HEK293 (cell line): ENCODE measurements at regions not wholly inside any gene's neighbourhood (a gene's known extent, or its start where the extent isn't known, plus 50 kb on each side); places are given as distances from the start of the nearest gene placed in this dataset.

Experiments used
- SP2 ChIP-seq: fragments of 450-650 bp; formaldehyde crosslinking; IDR thresholded peaks from 2 replicates; pipeline ENCODE4 v1.5.1; 2016; ENCODE audit warnings: missing biosample characterization, missing genetic modification characterization
- ZNF169 ChIP-seq: fragments of 450-650 bp; formaldehyde crosslinking; IDR thresholded peaks from 2 replicates; pipeline ENCODE4 v1.5.1; 2016; ENCODE audit warnings: missing biosample characterization, missing genetic modification characterization
- ZNF23 ChIP-seq: fragments of 450-650 bp; formaldehyde crosslinking; IDR thresholded peaks from 2 replicates; pipeline ENCODE4 v1.5.1; 2016; ENCODE audit warnings: missing biosample characterization, missing genetic modification characterization, borderline replicate concordance
- ZNF664 ChIP-seq: fragments of 450-650 bp; formaldehyde crosslinking; IDR thresholded peaks from 2 replicates; pipeline ENCODE4 v1.5.1; 2016; ENCODE audit warnings: missing biosample characterization, missing genetic modification characterization
- TF ChIP-seq, protein P1 (sequence below): IDR thresholded peaks from 2 replicates; pipeline ENCODE4 v1.6.1; 2011; ENCODE audit warnings: mild to moderate bottlenecking, low read depth, low read length, borderline replicate concordance
- TF ChIP-seq, protein P2 (sequence below): fragments of 450-650 bp; formaldehyde crosslinking; IDR thresholded peaks from 2 replicates; pipeline ENCODE4 v1.5.1; 2017; ENCODE audit warnings: missing biosample characterization, missing genetic modification characterization
- TF ChIP-seq, protein P3 (sequence below): fragments of 450-650 bp; formaldehyde crosslinking; IDR thresholded peaks from 2 replicates; pipeline ENCODE4 v1.5.1; 2016; ENCODE audit warnings: missing biosample characterization, missing genetic modification characterization

- TF ChIP-seq, protein P1, sequence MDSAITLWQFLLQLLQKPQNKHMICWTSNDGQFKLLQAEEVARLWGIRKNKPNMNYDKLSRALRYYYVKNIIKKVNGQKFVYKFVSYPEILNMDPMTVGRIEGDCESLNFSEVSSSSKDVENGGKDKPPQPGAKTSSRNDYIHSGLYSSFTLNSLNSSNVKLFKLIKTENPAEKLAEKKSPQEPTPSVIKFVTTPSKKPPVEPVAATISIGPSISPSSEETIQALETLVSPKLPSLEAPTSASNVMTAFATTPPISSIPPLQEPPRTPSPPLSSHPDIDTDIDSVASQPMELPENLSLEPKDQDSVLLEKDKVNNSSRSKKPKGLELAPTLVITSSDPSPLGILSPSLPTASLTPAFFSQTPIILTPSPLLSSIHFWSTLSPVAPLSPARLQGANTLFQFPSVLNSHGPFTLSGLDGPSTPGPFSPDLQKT = no peak
- no peak for TF ChIP-seq ZNF169 (tag by site-specific recombination)
- no peak for TF ChIP-seq ZNF664
- TF ChIP-seq ZNF23 (tag by site-specific recombination) = no peak
- no peak for TF ChIP-seq SP2 (tag by site-specific recombination)
- TF ChIP-seq, protein P2, sequence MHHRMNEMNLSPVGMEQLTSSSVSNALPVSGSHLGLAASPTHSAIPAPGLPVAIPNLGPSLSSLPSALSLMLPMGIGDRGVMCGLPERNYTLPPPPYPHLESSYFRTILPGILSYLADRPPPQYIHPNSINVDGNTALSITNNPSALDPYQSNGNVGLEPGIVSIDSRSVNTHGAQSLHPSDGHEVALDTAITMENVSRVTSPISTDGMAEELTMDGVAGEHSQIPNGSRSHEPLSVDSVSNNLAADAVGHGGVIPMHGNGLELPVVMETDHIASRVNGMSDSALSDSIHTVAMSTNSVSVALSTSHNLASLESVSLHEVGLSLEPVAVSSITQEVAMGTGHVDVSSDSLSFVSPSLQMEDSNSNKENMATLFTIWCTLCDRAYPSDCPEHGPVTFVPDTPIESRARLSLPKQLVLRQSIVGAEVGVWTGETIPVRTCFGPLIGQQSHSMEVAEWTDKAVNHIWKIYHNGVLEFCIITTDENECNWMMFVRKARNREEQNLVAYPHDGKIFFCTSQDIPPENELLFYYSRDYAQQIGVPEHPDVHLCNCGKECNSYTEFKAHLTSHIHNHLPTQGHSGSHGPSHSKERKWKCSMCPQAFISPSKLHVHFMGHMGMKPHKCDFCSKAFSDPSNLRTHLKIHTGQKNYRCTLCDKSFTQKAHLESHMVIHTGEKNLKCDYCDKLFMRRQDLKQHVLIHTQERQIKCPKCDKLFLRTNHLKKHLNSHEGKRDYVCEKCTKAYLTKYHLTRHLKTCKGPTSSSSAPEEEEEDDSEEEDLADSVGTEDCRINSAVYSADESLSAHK (tag by site-specific recombination) = no peak
- TF ChIP-seq, protein P3, sequence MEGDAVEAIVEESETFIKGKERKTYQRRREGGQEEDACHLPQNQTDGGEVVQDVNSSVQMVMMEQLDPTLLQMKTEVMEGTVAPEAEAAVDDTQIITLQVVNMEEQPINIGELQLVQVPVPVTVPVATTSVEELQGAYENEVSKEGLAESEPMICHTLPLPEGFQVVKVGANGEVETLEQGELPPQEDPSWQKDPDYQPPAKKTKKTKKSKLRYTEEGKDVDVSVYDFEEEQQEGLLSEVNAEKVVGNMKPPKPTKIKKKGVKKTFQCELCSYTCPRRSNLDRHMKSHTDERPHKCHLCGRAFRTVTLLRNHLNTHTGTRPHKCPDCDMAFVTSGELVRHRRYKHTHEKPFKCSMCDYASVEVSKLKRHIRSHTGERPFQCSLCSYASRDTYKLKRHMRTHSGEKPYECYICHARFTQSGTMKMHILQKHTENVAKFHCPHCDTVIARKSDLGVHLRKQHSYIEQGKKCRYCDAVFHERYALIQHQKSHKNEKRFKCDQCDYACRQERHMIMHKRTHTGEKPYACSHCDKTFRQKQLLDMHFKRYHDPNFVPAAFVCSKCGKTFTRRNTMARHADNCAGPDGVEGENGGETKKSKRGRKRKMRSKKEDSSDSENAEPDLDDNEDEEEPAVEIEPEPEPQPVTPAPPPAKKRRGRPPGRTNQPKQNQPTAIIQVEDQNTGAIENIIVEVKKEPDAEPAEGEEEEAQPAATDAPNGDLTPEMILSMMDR (tag by site-specific recombination) = no peak
Observed at GRCh38 chr10:10872035-10872673, 145.5 kb upstream of the CELF2 start.
